ENCODE measurements at regions not wholly inside any gene's neighbourhood (a gene's known extent, or its start where the extent isn't known, plus 50 kb on each side); places are given as distances from the start of the nearest gene placed in this dataset.

- H3K27me3 ChIP-seq (ENCODE audit: insufficient read depth, low read length, poor library complexity, severe bottlenecking) = no peaks in the 10 kb centered on the region
- Mint-ChIP-seq H3K36me3 (no peaks in the 10 kb centered on the region), H3K9me3 (peaks cover 2 to 15% (median 3%) of the 10 kb centered on the region in 5 donors), H3K27ac (no peak overlapping the region), H3K27me3 (no peaks in the 10 kb centered on the region), H3K4me3 (no peak overlapping the region), H3K4me1 (no peaks in the 10 kb centered on the region)
- H3K36me3 ChIP-seq (ENCODE audit: insufficient read depth, low read length) = no peaks in the 10 kb centered on the region
- no peak overlapping the region for H3K4me3 ChIP-seq (ENCODE audit: low read length)
- H3K9me3 ChIP-seq (ENCODE audit: low read length) = no peaks in the 10 kb centered on the region
- H3K4me1 ChIP-seq (ENCODE audit: insufficient read depth, low read length) = no peaks in the 10 kb centered on the region
- CTCF ChIA-PET = no interaction called here
- H3K27ac ChIP-seq (ENCODE audit: low read depth, low read length) = no peak overlapping the region
- DNase-seq = no peak
- POLR2A ChIA-PET = no interaction called here
These were observed 282.7 kb downstream of the HDGFL1 start for GRCh38 chr6:22852101-22852500.

GRCh38 chr6:22873513-22874136 lies 304.3 kb downstream of the HDGFL1 start:
- no peak for DNase-seq
- Histone ChIP-seq H3K4me3 (ENCODE audit: low read length) (no peak overlapping the region), H3K36me3 (ENCODE audit: insufficient read depth, low read length) (no peaks in the 10 kb centered on the region), H3K27ac (ENCODE audit: low read depth, low read length) (no peak overlapping the region), H3K4me1 (ENCODE audit: insufficient read depth, low read length) (no peaks in the 10 kb centered on the region), H3K9me3 (ENCODE audit: low read length) (no peaks in the 10 kb centered on the region), H3K27me3 (ENCODE audit: insufficient read depth, low read length, poor library complexity, severe bottlenecking) (no peaks in the 10 kb centered on the region)
- no peaks in the 10 kb centered on the region for H3K27me3 Mint-ChIP-seq
- H3K4me3 Mint-ChIP-seq = no peak overlapping the region
- POLR2A ChIA-PET = no interaction called here
- no peaks in the 10 kb centered on the region for H3K36me3 Mint-ChIP-seq
- no peak overlapping the region for H3K27ac Mint-ChIP-seq
- no peaks in the 10 kb centered on the region for H3K4me1 Mint-ChIP-seq
- peaks cover 3 to 17% (median 13%) of the 10 kb centered on the region in 5 donors for H3K9me3 Mint-ChIP-seq
- CTCF ChIA-PET = no interaction called here

GRCh38 chr6:22875845-22876244 lies 306.5 kb downstream of the HDGFL1 start:
- Histone ChIP-seq H3K4me3 (ENCODE audit: low read length) (no peak overlapping the region), H3K4me1 (ENCODE audit: insufficient read depth, low read length) (no peaks in the 10 kb centered on the region), H3K27me3 (ENCODE audit: insufficient read depth, low read length, poor library complexity, severe bottlenecking) (no peaks in the 10 kb centered on the region), H3K36me3 (ENCODE audit: insufficient read depth, low read length) (no peaks in the 10 kb centered on the region), H3K9me3 (ENCODE audit: low read length) (no peaks in the 10 kb centered on the region), H3K27ac (ENCODE audit: low read depth, low read length) (no peak overlapping the region)
- ChIA-PET CTCF (no interaction called here), POLR2A (no interaction called here)
- Mint-ChIP-seq H3K4me3 (no peak overlapping the region), H3K27me3 (no peaks in the 10 kb centered on the region), H3K36me3 (no peaks in the 10 kb centered on the region), H3K4me1 (no peaks in the 10 kb centered on the region), H3K27ac (peak overlapping the region in 1 of 8 donors; percentile 18), H3K9me3 (peaks cover 1 to 17% (median 9%) of the 10 kb centered on the region in 5 donors)
- no peak for DNase-seq

GRCh38 chr6:22878324-22878701 lies 308.9 kb downstream of the HDGFL1 start:
- no peaks in the 10 kb centered on the region for H3K36me3 ChIP-seq (ENCODE audit: insufficient read depth, low read length)
- H3K4me1 ChIP-seq (ENCODE audit: insufficient read depth, low read length) = no peaks in the 10 kb centered on the region
- Mint-ChIP-seq H3K27ac (no peak overlapping the region), H3K4me1 (no peaks in the 10 kb centered on the region), H3K36me3 (no peaks in the 10 kb centered on the region), H3K9me3 (peaks cover 0 to 10% (median 8%) of the 10 kb centered on the region in 5 donors), H3K27me3 (no peaks in the 10 kb centered on the region), H3K4me3 (no peak overlapping the region)
- H3K4me3 ChIP-seq (ENCODE audit: low read length) = no peak overlapping the region
- no peaks in the 10 kb centered on the region for H3K9me3 ChIP-seq (ENCODE audit: low read length)
- ChIA-PET CTCF (no interaction called here), POLR2A (no interaction called here)
- DNase-seq = no peak
- H3K27me3 ChIP-seq (ENCODE audit: insufficient read depth, low read length, poor library complexity, severe bottlenecking) = no peaks in the 10 kb centered on the region
- no peak overlapping the region for H3K27ac ChIP-seq (ENCODE audit: low read depth, low read length)

GRCh38 chr6:22878706-22879105 lies 309.3 kb downstream of the HDGFL1 start:
- Mint-ChIP-seq H3K4me3 (no peak overlapping the region), H3K27ac (no peak overlapping the region), H3K4me1 (no peaks in the 10 kb centered on the region), H3K36me3 (no peaks in the 10 kb centered on the region), H3K9me3 (peaks cover 0 to 10% (median 8%) of the 10 kb centered on the region in 5 donors), H3K27me3 (no peaks in the 10 kb centered on the region)
- H3K4me3 ChIP-seq (ENCODE audit: low read length) = no peak overlapping the region
- no peaks in the 10 kb centered on the region for H3K4me1 ChIP-seq (ENCODE audit: insufficient read depth, low read length)
- POLR2A ChIA-PET = no interaction called here
- H3K9me3 ChIP-seq (ENCODE audit: low read length) = no peaks in the 10 kb centered on the region
- DNase-seq = no peak
- CTCF ChIA-PET = no interaction called here
- H3K27me3 ChIP-seq (ENCODE audit: insufficient read depth, low read length, poor library complexity, severe bottlenecking) = no peaks in the 10 kb centered on the region
- no peaks in the 10 kb centered on the region for H3K36me3 ChIP-seq (ENCODE audit: insufficient read depth, low read length)
- H3K27ac ChIP-seq (ENCODE audit: low read depth, low read length) = no peak overlapping the region

- no peaks in the 10 kb centered on the region for H3K9me3 ChIP-seq (ENCODE audit: low read length)
- no peaks in the 10 kb centered on the region for H3K27me3 ChIP-seq (ENCODE audit: insufficient read depth, low read length, poor library complexity, severe bottlenecking)
- H3K4me1 ChIP-seq (ENCODE audit: insufficient read depth, low read length) = no peaks in the 10 kb centered on the region
- POLR2A ChIA-PET = no interaction called here
- no peaks in the 10 kb centered on the region for H3K36me3 ChIP-seq (ENCODE audit: insufficient read depth, low read length)
- no peak overlapping the region for H3K27ac ChIP-seq (ENCODE audit: low read depth, low read length)
- Mint-ChIP-seq H3K4me3 (no peak overlapping the region), H3K27me3 (no peaks in the 10 kb centered on the region), H3K36me3 (no peaks in the 10 kb centered on the region), H3K9me3 (peaks cover 0 to 10% (median 2%) of the 10 kb centered on the region in 5 donors), H3K27ac (no peak overlapping the region), H3K4me1 (no peaks in the 10 kb centered on the region)
- no peak overlapping the region for H3K4me3 ChIP-seq (ENCODE audit: low read length)
- CTCF ChIA-PET = no interaction called here
- DNase-seq = no peak
These were observed 311.5 kb downstream of the HDGFL1 start for GRCh38 chr6:22880686-22881433.

- Mint-ChIP-seq H3K27ac (no peak overlapping the region), H3K9me3 (peaks cover 0 to 7% (median 0%) of the 10 kb centered on the region in 5 donors), H3K4me3 (no peak overlapping the region), H3K4me1 (no peaks in the 10 kb centered on the region), H3K27me3 (no peaks in the 10 kb centered on the region), H3K36me3 (no peaks in the 10 kb centered on the region)
- POLR2A ChIA-PET = no interaction called here
- Histone ChIP-seq H3K27me3 (ENCODE audit: insufficient read depth, low read length, poor library complexity, severe bottlenecking) (no peaks in the 10 kb centered on the region), H3K9me3 (ENCODE audit: low read length) (no peaks in the 10 kb centered on the region), H3K27ac (ENCODE audit: low read depth, low read length) (no peak overlapping the region), H3K4me3 (ENCODE audit: low read length) (no peak overlapping the region), H3K4me1 (ENCODE audit: insufficient read depth, low read length) (no peaks in the 10 kb centered on the region), H3K36me3 (ENCODE audit: insufficient read depth, low read length) (no peaks in the 10 kb centered on the region)
- CTCF ChIA-PET = no interaction called here
- DNase-seq = no peak
These were observed 313.2 kb downstream of the HDGFL1 start for GRCh38 chr6:22882581-22882980.

GRCh38 chr6:22883061-22883717 lies 313.8 kb downstream of the HDGFL1 start:
- no peaks in the 10 kb centered on the region for H3K36me3 Mint-ChIP-seq
- no peak for DNase-seq
- no peak overlapping the region for H3K27ac Mint-ChIP-seq
- Histone ChIP-seq H3K27ac (ENCODE audit: low read depth, low read length) (no peak overlapping the region), H3K27me3 (ENCODE audit: insufficient read depth, low read length, poor library complexity, severe bottlenecking) (no peaks in the 10 kb centered on the region), H3K4me1 (ENCODE audit: insufficient read depth, low read length) (no peaks in the 10 kb centered on the region), H3K36me3 (ENCODE audit: insufficient read depth, low read length) (no peaks in the 10 kb centered on the region), H3K4me3 (ENCODE audit: low read length) (no peak overlapping the region), H3K9me3 (ENCODE audit: low read length) (no peaks in the 10 kb centered on the region)
- POLR2A ChIA-PET = no interaction called here
- H3K9me3 Mint-ChIP-seq = peaks cover 0 to 7% (median 0%) of the 10 kb centered on the region in 5 donors
- no peaks in the 10 kb centered on the region for H3K27me3 Mint-ChIP-seq
- CTCF ChIA-PET = no interaction called here
- no peaks in the 10 kb centered on the region for H3K4me1 Mint-ChIP-seq
- H3K4me3 Mint-ChIP-seq = no peak overlapping the region

All from CD8-positive, alpha-beta memory T cell (primary cell).